Thoracic aorta (tissue), 2 donors: ENCODE measurements at regions not wholly inside any gene's neighbourhood (a gene's known extent, or its start where the extent isn't known, plus 50 kb on each side); places are given as distances from the start of the nearest gene placed in this dataset.
A peak's percentile ranks its signal among the peaks of the same experiment; 100 is the strongest.

Source experiments
- ATAC-seq: fragments of 150-250 bp; one replicate; pipeline ENCODE4 v1.8.0; 2017; ENCODE audit warnings: low read depth; ENCODE audit not compliant: insufficient number of reproducible peaks, low FRiP score
- DNase-seq: peaks from one replicate; pipeline ENCODE4 v3.0.0-alpha.2; 2020; ENCODE audit warnings: low spot score
- H3K27ac ChIP-seq, 2 donors: fragments of 200-600 bp; sonication (generic); 1 replicate in 1 of 2; 2 replicates in 1 of 2; pipeline ENCODE4 v1.5.1; 2016; ENCODE audit warnings: mild to moderate bottlenecking in 2 of 2, moderate library complexity in 2 of 2
- H3K27me3 ChIP-seq: fragments of 200-600 bp; sonication (generic); replicated peaks from 2 replicates; pipeline ENCODE4 v1.6.0; 2016; ENCODE audit warnings: mild to moderate bottlenecking; ENCODE audit not compliant: insufficient read depth
- H3K36me3 ChIP-seq: fragments of 200-600 bp; sonication (generic); one replicate; pipeline ENCODE4 v1.5.1; 2016
- H3K4me1 ChIP-seq, 2 donors: fragments of 200-600 bp; sonication (generic); 1 replicate in 1 of 2; 2 replicates in 1 of 2; pipeline versions ENCODE4 v1.5.1 to v1.6.0; 2016; ENCODE audit warnings: low read depth in 2 of 2, mild to moderate bottlenecking in 1 of 2; ENCODE audit not compliant: control insufficient read depth in 1 of 2
- H3K4me3 ChIP-seq: fragments of 200-600 bp; sonication (generic); 2 replicates; pipeline ENCODE4 v1.5.1; 2016; ENCODE audit warnings: mild to moderate bottlenecking
- H3K9me3 ChIP-seq: fragments of 200-600 bp; sonication (generic); 2 replicates; pipeline ENCODE4 v1.5.1; 2016
- CTCF ChIP-seq: fragments of 200-600 bp; sonication (generic); IDR thresholded peaks from one replicate; pipeline ENCODE4 v1.5.1; 2019; ENCODE audit warnings: antibody characterized with exemption

GRCh38 chr5:164009621-164010020, 504.2 kb downstream of the MAT2B start:
- Histone ChIP-seq H3K9me3 (no peaks in the 10 kb centered on the region), H3K4me1 (no peaks in the 10 kb centered on the region), H3K27ac (no peak overlapping the region), H3K36me3 (no peaks in the 10 kb centered on the region), H3K27me3 (no peaks in the 10 kb centered on the region), H3K4me3 (no peak overlapping the region)
- ATAC-seq (no peak), DNase-seq (no peak)
- TF ChIP-seq CTCF = no peak

DNA sequence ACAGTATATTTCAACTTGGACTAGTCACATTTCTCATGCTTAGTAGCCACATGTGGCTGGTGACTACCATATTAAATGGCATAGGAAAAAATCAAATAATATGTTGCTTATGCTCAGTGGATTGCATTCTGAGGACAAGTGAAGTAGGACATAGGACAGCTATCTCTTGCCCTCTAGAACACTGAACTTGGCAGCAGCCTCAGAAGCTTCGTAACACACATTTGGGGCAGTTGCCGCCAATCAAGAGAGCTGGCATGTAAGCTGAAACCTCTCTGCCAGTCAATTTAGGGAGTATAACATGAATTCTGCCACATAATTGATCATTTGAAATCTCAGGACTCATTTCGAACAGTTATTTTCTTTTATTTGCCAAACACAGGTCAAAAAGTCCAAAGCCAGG, 505.5 kb downstream of the MAT2B start:
- Histone ChIP-seq H3K9me3 (no peaks in the 10 kb centered on the region), H3K4me1 (no peaks in the 10 kb centered on the region), H3K27ac (no peak overlapping the region), H3K27me3 (no peaks in the 10 kb centered on the region), H3K4me3 (no peak overlapping the region), H3K36me3 (no peaks in the 10 kb centered on the region)
- no peak for TF ChIP-seq CTCF
- ATAC-seq (no peak), DNase-seq (no peak)

DNA sequence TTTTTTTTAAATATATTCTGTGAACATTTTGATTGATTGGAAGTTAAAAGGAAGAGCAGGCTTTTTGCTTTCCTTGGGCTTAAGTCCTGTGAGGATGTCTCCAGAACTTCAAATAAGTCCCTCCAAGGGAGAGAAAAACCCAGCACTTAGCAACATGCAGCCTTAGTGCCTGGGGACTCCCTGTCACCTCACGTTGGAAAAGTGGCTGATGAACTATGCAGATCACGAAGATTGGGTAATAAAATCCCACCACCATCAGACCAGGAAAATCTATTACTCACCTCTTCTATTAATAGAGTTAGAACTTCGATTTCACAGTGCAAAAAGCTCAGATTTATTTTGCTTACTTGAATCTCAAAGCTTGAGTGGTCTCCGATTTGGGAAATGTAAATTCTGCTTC, 507.0 kb downstream of the MAT2B start:
- no peak for TF ChIP-seq CTCF
- DNase-seq (no peak), ATAC-seq (no peak)
- H3K9me3 ChIP-seq = no peaks in the 10 kb centered on the region
- no peaks in the 10 kb centered on the region for H3K36me3 ChIP-seq
- H3K27ac ChIP-seq = no peak overlapping the region
- no peaks in the 10 kb centered on the region for H3K4me1 ChIP-seq
- no peaks in the 10 kb centered on the region for H3K27me3 ChIP-seq
- H3K4me3 ChIP-seq = no peak overlapping the region

DNA sequence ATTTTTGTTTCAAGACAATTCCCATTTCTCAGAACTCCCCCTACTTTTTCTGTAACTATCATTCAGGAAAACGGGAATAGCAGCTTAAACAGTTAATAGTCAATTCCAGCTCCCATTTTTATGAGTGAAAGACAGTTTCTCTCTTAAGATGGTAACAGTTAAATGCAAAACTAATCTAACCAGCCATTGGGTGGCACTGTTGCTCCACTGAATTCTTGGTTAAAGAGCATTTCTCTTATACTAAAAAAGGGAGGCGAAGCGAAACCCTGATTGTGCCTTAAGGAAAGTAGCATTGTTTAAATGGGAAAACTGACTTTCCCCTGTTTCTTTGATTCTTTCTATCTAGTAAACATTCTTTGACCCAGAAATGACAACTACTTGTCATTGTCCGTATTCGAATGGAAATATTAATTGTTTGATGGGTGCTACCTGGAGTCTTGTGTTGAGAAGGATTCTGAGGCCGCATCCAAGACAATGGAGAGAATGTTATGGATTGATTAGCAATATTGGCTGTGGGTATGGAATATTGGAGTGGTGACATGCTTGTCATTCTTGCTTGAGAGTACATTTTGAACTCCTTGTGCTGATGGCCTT, 507.8 kb downstream of the MAT2B start:
- H3K27ac ChIP-seq = no peak overlapping the region
- TF ChIP-seq CTCF = peak; percentile 39
- H3K9me3 ChIP-seq = no peaks in the 10 kb centered on the region
- DNase-seq (no peak), ATAC-seq (no peak)
- H3K36me3 ChIP-seq = no peaks in the 10 kb centered on the region
- H3K27me3 ChIP-seq = no peaks in the 10 kb centered on the region
- no peak overlapping the region for H3K4me3 ChIP-seq
- H3K4me1 ChIP-seq = no peaks in the 10 kb centered on the region

DNA sequence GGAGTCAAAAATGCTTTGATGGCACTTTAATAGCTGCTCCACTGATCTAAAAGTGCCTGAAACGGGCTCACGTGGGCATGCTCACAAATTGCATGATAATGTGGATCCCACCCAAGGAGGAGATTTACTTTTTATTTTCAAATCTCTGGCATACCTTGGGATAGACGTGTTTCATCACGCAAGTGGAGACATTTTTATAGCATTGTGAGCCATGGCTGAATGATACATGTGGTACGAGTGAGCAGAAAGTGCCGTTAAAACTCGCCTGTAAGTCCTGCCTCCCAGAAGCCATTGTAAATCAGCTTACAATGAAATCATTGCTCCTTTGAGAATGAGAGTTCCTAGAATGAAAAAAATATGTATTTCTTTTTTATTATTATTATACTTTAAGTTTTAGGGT, 514.7 kb downstream of the MAT2B start:
- Histone ChIP-seq H3K9me3 (no peaks in the 10 kb centered on the region), H3K36me3 (no peaks in the 10 kb centered on the region), H3K4me1 (no peaks in the 10 kb centered on the region), H3K4me3 (no peak overlapping the region), H3K27me3 (no peaks in the 10 kb centered on the region), H3K27ac (no peak overlapping the region)
- ATAC-seq (no peak), DNase-seq (no peak)
- TF ChIP-seq CTCF = no peak
